ACC112 (cell line): ENCODE measurements at regions not wholly inside any gene's neighbourhood (a gene's known extent, or its start where the extent isn't known, plus 50 kb on each side); places are given as distances from the start of the nearest gene placed in this dataset.

Experiments used
- H2AFZ ChIP-seq: fragments of 200-600 bp; sonication (generic); one replicate; pipeline ENCODE4 v1.6.0; 2017; ENCODE audit warnings: antibody characterized with exemption, low read length; ENCODE audit not compliant: unreplicated experiment
- H3K27ac ChIP-seq: fragments of 200-600 bp; sonication (generic); 2 replicates; pipeline ENCODE4 v1.5.1; 2014; ENCODE audit warnings: low read depth, mild to moderate bottlenecking, antibody characterized with exemption, low read length, moderate library complexity
- H3K27me3 ChIP-seq: fragments of 200-600 bp; sonication (generic); 2 replicates; pipeline ENCODE4 v1.6.1; 2014; ENCODE audit warnings: mild to moderate bottlenecking, antibody characterized with exemption, low read length, moderate library complexity, mixed read lengths; ENCODE audit not compliant: insufficient read depth
- H3K36me3 ChIP-seq: fragments of 200-600 bp; sonication (generic); 2 replicates; pipeline ENCODE4 v1.6.1; 2016; ENCODE audit warnings: mild to moderate bottlenecking, antibody characterized with exemption, low read length, moderate library complexity, mixed read lengths; ENCODE audit not compliant: insufficient read depth
- H3K4me1 ChIP-seq: fragments of 200-600 bp; sonication (generic); one replicate; pipeline ENCODE4 v1.6.1; 2016; ENCODE audit warnings: low read length, mixed read lengths; ENCODE audit not compliant: insufficient read depth, unreplicated experiment, control insufficient read depth
- H3K4me3 ChIP-seq: fragments of 200-600 bp; sonication (generic); 2 replicates; pipeline ENCODE4 v1.5.1; 2014; ENCODE audit warnings: mild to moderate bottlenecking, low read depth, low read length
- H3K79me2 ChIP-seq: fragments of 200-600 bp; sonication (generic); one replicate; pipeline ENCODE4 v1.6.0; 2016; ENCODE audit warnings: low read length; ENCODE audit not compliant: control insufficient read depth, unreplicated experiment, insufficient read depth

DNA sequence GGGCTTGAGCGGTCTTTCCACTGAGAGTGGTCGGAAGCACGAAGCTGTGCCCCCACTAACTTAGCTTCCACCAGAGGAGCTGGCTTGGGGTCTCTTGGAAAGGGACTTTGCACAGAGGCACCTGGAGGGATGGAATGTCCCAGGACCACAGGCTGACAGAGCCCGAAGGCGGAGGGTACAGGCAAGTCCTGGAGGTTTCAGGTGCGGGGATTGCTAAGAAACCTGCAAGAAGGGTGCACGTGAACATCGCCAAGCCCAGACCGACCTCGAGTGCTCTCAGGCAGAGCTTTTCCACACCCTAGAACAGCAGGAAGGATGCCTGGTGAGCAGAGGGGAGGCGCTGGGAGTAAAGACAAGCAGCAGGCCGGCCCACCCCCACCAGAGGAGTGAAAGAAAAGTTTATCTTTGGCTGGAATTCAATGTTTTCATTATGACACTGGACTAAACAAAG is 61.6 kb downstream of the SERPINA3 start:
- Histone ChIP-seq H3K36me3 (no peaks in the 10 kb centered on the region), H3K27ac (no peak overlapping the region), H3K27me3 (no peaks in the 10 kb centered on the region), H3K4me1 (peaks cover 11% of the 10 kb centered on the region), H2AFZ (no peak overlapping the region), H3K79me2 (no peaks in the 10 kb centered on the region), H3K4me3 (no peak overlapping the region)
